ENCODE measurements at regions not wholly inside any gene's neighbourhood (a gene's known extent, or its start where the extent isn't known, plus 50 kb on each side); places are given as distances from the start of the nearest gene placed in this dataset.
"Not testable (repeated sequence)": the region's sequence is repeated elsewhere in the genome, so short reads cannot be mapped to it uniquely, and the experiment has no call there.

DNA sequence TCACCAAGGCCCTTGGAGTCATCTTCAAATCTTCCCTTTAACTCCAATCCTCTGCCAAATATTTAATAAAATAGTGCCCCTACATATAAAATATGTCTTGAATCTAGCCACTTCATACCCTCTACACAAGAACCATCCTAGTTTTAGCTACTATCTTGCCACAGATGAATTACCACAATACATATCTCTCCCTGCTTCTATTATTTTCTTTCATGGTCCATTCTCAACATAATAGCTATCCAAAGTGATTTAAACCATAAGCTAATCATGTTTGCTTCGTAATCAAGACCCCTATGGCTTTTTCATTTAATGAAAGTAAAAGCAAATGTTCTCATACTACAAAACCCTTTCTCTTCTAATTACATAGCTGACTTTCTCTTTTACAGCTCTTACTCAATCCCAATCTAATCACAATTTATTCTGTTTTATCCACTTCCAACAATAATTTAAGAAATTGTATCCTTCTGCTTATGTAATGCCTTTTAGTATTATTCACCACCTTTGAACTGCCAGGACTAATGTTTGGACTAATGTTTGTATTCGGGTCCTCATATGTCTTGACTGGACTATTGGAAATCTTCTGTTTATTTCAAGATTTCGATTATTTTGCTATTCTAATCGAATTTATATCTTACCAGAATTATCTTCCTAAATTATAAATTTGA is 412.0 kb downstream of the SLITRK1 start:
- no peak for DNase-seq (ENCODE audit: low spot score)

- DNase-seq (ENCODE audit: low spot score): no peak
Measured at GRCh38 chr13:83453723-83454122, 428.6 kb downstream of the SLITRK1 start.

DNA sequence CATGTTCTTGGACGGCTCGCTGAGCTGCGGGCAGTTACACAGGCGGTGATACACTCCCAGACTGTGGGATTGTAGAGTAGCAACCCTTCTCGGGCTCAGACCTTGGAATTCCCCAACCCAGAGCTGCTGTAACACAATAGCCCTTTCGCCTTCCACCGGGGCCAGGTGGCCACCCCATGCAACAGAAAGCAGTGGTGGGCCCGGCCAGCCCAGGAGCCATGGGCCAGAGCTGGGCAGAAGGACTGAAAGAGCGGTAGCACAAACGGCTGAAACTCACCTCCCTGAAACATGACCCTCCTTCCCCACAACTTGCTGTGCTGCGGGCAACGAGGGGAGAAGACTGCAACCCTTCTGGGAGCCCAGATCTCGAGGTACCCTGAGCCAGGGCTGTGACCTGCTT is 429.0 kb downstream of the SLITRK1 start:
- DNase-seq (ENCODE audit: low spot score): no peak

DNA sequence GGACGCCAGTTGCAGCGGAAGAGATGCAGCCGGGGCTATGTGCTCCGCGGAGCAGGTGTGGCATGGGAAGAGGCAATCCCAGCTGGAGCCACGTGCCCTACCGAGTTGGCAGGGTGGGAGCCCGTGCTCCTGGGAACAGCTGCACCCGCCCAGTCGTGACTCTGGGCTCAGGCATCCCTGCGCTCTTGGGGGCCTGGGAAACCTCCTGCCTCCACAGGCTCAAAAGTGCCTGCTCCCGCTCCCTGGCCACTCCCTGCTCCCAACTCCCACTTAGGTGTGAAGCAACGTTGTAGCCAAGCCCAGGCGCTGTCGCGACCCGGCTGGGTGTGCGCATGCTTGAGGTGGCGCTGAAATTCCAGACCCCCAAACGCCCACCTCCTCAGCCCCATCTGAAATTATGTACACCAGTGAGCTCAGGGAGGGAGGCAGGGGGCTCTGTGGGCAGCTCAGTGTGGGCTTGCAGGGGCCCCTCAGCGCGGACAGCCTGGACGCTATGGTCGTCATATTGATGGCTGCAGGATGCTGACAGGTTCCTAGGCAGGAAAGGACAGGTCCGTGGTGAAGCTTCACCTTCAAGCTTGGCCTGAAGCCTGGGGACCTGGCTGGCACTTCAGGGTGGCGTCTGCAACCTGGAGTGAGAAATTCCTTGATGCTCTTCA is 429.9 kb downstream of the SLITRK1 start:
- no peak for DNase-seq (ENCODE audit: low spot score)

GRCh38 chr13:83450591-83450990 is 431.7 kb downstream of the SLITRK1 start:
- DNase-seq (ENCODE audit: low spot score): no peak

DNA sequence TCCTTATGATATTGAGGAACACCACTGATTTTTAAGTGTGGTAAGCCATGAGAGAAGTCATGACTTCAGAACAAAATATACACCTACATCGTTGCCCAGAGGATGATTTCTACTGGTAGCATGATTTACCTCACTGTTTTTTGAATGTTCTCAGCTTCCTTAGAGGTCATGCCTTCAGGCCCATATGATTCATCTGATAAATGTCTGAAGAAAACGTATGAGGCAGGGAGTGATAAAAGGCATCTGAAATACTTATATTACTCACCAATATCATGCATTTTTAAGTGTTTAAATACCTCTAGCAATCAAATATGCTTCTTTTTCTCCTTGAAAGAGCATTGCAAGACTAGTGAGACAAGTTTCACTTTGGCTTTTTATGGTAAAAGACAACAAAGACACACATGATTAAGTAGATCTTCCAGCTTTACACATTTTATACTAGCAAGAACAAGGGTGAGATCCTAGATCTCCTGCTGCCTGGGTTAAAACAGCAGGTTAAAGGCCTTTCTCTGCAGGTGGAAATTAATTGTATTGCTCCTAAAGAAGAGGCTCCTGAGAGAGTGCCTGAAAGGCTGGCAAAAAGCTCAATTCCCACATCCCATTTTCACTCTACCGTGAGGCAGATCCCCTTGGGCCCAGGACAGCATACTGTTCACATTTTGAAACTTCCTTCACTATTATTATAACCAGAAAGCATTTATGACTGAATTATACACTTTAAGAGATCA is 432.4 kb downstream of the SLITRK1 start:
- DNase-seq (ENCODE audit: low spot score): no peak

DNA sequence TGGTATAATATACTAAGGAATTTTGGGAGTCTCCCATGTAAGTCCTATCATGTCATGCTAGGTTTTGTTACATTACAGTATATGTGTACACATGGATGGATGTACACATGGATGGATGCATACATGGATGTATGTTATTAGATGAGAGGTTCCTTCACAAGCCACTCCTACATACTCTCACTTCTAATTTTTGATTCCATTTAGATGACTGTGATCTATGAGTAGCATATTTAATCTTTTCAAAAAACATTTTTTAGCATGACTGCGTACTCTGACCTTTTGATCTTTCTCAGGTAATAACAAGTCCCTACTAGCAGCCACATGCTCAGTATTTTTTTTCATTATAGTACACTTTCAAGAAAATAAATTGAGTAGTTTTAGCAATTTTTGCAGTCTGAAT is 441.8 kb downstream of the SLITRK1 start:
- DNase-seq (ENCODE audit: low spot score): no peak

DNA sequence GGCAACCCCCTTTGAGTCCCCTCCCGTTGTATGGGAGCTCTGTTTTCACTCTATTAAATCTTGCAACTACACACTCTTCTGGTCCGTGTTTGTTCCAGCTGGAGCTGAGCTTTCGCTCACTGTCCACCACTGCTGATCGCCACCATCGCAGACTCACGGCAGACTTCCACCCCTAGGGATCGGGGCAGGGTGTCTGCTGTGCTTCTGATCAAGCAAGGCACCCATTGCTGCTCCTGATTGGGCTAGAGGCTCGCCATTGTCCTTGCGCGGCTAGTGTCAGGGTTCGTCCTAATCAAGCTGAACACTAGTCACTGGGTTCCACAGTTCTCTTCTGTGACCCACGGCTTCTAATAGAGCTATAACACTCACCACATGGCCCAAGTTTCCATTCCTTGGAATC is 442.8 kb downstream of the SLITRK1 start:
- DNase-seq (ENCODE audit: low spot score): not testable (repeated sequence)

GRCh38 chr13:83423861-83424260 is 458.4 kb downstream of the SLITRK1 start:
- no peak for DNase-seq (ENCODE audit: low spot score)

- no peak for DNase-seq (ENCODE audit: low spot score)
Measured at GRCh38 chr13:83423381-83423780, 458.9 kb downstream of the SLITRK1 start.

DNA sequence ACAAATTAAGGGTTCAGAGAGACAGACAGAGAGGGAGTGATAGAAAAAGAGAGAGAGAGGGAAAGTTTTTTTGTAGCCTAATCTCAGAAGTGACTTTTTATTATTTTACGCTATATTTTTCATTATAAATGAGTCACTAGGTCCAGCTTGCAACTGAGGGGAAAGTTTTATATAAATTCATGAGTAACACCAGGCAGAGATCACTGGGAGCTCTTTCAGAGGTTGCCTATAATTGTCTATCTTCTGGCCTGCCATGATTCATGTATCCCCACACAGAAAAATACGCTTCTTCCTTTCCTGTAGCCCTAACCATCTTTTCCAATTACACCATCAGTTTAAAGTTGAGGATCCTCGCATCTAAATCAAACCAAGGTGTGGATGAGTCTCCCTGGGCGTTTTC is 467.9 kb downstream of the SLITRK1 start:
- DNase-seq (ENCODE audit: low spot score): no peak

GRCh38 chr13:83386609-83387008 is 495.7 kb downstream of the SLITRK1 start:
- DNase-seq (ENCODE audit: low spot score): no peak

GRCh38 chr13:83378908-83379307 is 503.4 kb downstream of the SLITRK1 start:
- DNase-seq (ENCODE audit: low spot score): no peak

DNA sequence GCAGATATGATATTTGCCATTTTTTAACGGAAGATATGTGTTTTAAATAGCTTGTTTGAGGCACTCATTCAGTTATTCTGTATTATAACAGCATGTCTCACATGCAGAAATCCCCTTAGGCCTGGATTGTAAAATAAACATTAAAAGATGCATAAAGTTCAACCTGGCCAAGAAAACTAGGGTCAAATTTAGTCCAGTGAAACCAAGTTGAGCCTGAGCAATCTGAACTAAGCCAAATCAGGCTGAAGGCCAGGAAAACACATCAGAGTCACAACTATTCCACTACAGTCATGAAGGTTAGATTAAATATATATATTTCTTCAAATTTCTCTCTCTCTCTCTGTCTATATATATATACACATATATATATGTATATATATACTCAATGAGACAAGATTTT is 504.8 kb downstream of the SLITRK1 start:
- DNase-seq (ENCODE audit: low spot score): no peak

DNA sequence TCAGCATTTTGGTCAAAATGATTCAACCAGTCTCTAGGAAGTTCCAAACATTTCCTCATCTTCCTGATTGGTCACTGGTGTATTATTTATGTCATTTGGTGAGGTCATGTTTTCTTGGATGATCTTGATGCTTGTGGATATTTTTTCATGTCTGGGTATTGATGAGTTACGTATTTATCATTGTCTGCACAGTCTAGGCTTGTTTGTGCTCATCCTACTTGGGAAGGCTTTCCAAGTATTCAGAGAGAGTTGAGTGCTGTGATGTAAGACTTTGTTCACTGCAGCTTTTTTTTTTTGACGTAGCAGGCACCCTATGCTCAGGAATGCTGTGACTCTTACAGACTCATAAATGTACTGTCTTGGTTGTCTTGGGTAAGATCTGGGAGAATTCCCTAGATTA is 509.5 kb downstream of the SLITRK1 start:
- no peak for DNase-seq (ENCODE audit: low spot score)

DNA sequence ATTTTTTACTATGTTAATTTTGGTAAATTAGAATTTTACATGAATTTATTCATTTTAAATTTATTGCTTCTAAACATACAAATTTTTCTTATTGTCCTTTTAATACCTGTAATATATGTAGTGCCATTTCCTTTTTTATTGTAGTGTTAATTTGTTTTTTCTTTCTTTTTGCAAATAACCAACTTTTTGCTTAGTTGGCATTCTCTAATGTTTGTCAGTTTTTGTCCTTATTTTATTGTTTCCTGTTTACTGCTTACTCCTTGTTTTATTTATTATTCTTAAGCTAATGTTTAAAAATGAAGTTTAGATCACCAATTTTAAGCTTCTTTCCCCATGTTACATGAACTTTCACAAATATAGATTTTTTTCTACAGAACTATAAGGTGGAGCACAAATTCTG is 516.6 kb downstream of the SLITRK1 start:
- no peak for DNase-seq (ENCODE audit: low spot score)

GRCh38 chr13:83355041-83355440 is 527.2 kb downstream of the SLITRK1 start:
- DNase-seq (ENCODE audit: low spot score): no peak

- no peak for DNase-seq (ENCODE audit: low spot score)
Measured at GRCh38 chr13:83352391-83352790, 529.9 kb downstream of the SLITRK1 start.

DNA sequence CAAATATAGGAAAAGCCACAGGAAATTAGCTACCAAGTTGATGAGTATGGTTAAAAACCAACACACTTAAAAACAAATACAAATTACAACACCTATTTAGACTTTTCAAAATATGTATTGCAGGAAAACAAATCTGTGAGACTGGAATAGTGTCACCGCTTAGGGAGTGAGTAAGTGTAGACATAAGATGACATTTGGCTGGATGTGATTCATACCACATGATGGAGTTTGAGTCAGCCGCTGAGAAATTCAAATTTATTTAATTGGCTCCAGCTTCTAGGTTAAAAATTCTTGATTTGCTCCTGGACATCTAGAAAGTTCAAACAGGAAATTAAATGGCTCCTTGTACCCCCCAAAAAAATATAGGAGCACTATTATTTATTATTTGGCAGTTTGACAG is 531.7 kb downstream of the SLITRK1 start:
- DNase-seq (ENCODE audit: low spot score): no peak

DNA sequence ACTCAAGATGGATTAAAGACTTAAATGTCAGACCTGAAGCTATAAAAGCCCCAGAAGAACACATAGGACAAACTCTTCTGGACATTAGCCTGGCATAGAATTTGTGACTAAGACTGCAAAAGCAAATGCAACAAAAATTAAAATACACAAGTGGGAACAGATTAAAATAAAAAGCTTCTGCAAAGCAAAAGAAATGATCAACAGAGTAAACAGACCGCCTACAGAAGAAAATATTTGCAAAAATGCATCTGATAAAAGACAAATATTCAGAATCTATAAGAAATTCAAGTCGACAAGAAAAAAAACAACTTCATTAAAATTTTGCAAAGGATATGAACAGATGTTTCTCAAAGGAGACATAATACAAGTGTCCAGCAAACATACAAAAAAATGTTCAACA is 537.8 kb downstream of the SLITRK1 start:
- no peak for DNase-seq (ENCODE audit: low spot score)

DNA sequence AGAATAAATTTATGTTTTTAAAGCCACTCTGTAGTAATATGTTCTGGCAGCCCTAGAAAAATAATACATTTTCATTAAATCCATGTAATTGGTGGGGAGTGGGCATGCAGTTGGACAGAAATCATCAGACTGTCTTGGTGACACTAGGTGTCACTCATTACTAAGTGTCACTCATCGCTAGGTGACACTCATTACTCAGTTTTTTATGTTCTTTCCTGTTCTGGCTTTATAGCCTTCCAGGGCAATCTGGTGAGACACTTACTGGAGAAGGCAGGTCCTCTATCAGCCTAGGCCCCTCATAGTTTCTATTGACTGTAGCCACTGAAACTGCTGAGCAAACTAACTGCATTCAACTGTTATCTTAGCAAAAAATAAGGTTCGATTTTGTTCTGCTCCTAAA is 542.1 kb downstream of the SLITRK1 start:
- no peak for DNase-seq (ENCODE audit: low spot score)

GRCh38 chr13:83333614-83334388 is 548.5 kb downstream of the SLITRK1 start:
- DNase-seq (ENCODE audit: low spot score): no peak

DNA sequence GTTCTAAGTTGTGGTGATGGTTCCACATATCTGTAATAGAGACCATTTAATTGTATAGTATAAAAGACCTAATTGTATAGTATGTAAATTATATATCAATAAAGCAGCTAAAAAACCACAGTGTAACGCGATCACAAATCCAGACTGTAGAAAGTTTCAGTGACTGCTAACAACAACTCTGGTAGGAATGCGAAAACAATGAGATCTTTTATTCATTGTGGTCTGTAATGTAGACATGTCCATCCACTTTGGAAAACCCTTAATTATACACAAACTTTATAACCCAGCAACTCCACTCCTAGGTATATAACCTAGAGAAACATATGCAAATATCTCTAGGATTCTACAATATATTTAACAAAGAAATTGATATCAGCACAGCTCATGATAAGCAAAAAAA is 549.5 kb downstream of the SLITRK1 start:
- no peak for DNase-seq (ENCODE audit: low spot score)

Data from activated CD4-positive, alpha-beta T cell treated with anti-CD3 and anti-CD28 coated beads, Interleukin-2, Interleukin-4, amounts not matched to agents 100 ng/mL and 50 ng/mL, durations not matched to agents 16 hours and 8 hours (primary cell).